GM21737 (cell line): ENCODE measurements at regions not wholly inside any gene's neighbourhood (a gene's known extent, or its start where the extent isn't known, plus 50 kb on each side); places are given as distances from the start of the nearest gene placed in this dataset.
"Not testable (repeated sequence)": the region's sequence is repeated elsewhere in the genome, so short reads cannot be mapped to it uniquely, and the experiment has no call there.

Experiments
- ATAC-seq: cut with Tn5 transposase; IDR thresholded peaks from one replicate; pipeline ENCODE4 v1.9.1; 2021; ENCODE audit warnings: mild to moderate bottlenecking, moderate library complexity; ENCODE audit not compliant: unreplicated experiment

- no peak for ATAC-seq
Observed at GRCh38 chr7:114364151-114364550, 50.5 kb upstream of the FOXP2 start.

GRCh38 chr7:114363292-114363691 is 51.3 kb upstream of the FOXP2 start:
- no peak for ATAC-seq

GRCh38 chr7:114358911-114359310 is 55.7 kb upstream of the FOXP2 start:
- ATAC-seq: no peak

GRCh38 chr7:114356133-114356532 is 58.5 kb upstream of the FOXP2 start:
- ATAC-seq: no peak

GRCh38 chr7:114354306-114354705 is 60.3 kb upstream of the FOXP2 start:
- no peak for ATAC-seq

- no peak for ATAC-seq
Observed at GRCh38 chr7:114345494-114345893, 69.1 kb upstream of the FOXP2 start.

- no peak for ATAC-seq
Observed at GRCh38 chr7:114343949-114344708, 70.5 kb upstream of the FOXP2 start.

- ATAC-seq: no peak
Observed at GRCh38 chr7:114342431-114343179, 72.0 kb upstream of the FOXP2 start.

GRCh38 chr7:114341648-114342047 is 73.0 kb upstream of the FOXP2 start:
- ATAC-seq: no peak

- ATAC-seq: no peak
Observed at GRCh38 chr7:114334989-114335388, 79.6 kb upstream of the FOXP2 start.

GRCh38 chr7:114329458-114329857 is 85.2 kb upstream of the FOXP2 start:
- not testable (repeated sequence) for ATAC-seq

GRCh38 chr7:114317450-114318098 is 97.0 kb upstream of the FOXP2 start:
- no peak for ATAC-seq

GRCh38 chr7:114312649-114313048 is 102.0 kb upstream of the FOXP2 start:
- ATAC-seq: no peak

- ATAC-seq: no peak
Observed at GRCh38 chr7:114310345-114311110, 104.1 kb upstream of the FOXP2 start.

- no peak for ATAC-seq
Observed at GRCh38 chr7:114309729-114310128, 104.9 kb upstream of the FOXP2 start.

- no peak for ATAC-seq
Observed at GRCh38 chr7:114303301-114303700, 111.3 kb upstream of the FOXP2 start.

GRCh38 chr7:114302858-114303257 is 111.8 kb upstream of the FOXP2 start:
- ATAC-seq: no peak

- no peak for ATAC-seq
Observed at GRCh38 chr7:114298011-114298410, 116.6 kb upstream of the FOXP2 start.

GRCh38 chr7:114297121-114297520 is 117.5 kb upstream of the FOXP2 start:
- ATAC-seq: no peak

GRCh38 chr7:114295522-114295921 is 119.1 kb upstream of the FOXP2 start:
- no peak for ATAC-seq

- no peak for ATAC-seq
Observed at GRCh38 chr7:114294036-114294435, 120.6 kb upstream of the FOXP2 start.
